CD4-positive, alpha-beta T cell treated with Interleukin-4 for 4 hours (primary cell): ENCODE measurements at regions not wholly inside any gene's neighbourhood (a gene's known extent, or its start where the extent isn't known, plus 50 kb on each side); places are given as distances from the start of the nearest gene placed in this dataset.

Experiments used
- DNase-seq: peaks from one replicate; pipeline ENCODE4 v3.0.0-alpha.2; 2020

DNA sequence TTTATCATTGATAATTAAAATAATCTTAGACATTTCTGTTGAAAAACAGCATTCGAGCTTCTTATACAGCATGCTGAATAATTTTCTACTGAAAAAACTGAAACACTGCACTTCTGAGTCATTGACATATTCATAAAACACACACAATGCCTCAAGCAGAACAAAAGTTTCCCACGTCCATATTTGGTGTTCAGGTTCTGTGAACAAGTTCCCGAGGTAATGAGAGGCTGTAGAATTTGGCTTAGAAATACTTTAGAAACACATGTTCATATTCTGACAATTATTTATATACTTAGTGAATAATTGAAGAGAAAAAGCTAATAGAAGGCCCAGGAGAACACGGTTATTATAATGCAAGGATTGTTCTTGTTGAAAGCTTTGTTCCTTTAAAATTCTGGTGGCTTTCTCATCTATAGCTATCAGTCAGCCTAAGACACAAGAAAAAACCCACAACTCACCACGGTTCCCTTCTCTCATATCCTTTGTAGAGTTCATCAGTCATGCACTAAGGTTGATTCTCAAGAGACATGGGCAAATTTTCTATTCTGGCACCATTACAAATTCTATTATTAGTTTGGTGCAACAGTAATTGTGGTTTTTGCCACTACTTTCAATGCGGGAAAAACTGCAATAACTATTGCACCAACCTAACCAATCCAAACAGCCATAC, 194.4 kb downstream of the TMX3 start:
- DNase-seq, result no peak

DNA sequence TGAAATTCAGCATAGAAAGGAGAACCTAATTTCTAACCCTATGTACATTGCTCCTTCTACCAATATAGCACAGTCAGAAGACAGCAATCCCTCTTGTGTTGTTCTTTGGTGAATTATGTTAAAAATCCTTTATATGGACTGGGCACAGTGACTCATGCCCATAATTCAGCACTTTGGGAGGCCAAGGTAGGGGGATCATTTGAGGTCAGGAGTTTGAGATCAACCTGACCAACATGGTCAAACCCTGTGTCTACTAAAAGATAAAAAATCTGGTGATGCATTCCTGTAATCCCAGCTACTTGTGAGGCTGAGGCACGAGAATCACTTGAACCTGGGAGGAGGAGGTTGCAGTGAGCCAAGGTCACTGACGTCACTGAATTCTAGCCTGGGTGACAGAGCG, 195.6 kb downstream of the TMX3 start:
- no peak for DNase-seq

DNA sequence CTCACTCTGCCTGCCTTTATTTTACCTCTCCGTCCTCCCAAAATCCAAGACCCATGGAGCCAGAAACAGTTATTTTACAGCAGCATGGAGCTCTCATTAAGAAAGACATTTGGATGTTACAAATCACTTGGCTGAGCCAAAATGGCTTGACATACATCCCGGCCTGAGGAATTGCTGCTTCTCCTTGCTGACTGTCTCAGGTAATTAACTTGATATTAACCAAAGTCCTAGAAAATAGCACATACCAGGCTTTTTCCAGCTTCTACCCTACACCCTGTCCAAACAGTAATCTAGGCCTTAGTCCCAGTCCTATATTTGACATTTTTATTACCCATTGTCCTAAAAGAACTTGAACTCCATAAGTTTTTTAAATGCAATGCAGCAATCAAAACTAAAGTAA, 205.0 kb downstream of the TMX3 start:
- no peak for DNase-seq

DNA sequence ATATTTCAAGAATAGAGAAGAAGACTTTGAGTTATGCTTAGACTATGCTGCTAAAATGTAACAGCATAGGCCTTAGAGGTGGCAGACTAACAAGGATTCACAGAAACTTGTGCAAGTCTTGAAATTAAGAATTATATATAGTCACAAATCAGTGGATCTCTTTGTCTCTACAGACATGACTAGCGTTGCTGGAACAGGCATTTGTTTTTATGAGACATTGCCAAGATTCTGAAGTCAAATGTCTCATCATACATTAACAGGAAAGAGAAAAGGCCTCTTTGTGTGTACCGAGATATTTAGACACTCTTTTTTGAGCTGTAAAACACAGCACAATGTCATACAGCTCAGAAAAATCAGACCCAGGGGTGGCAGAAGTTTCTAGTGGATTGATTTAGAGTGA, 207.1 kb downstream of the TMX3 start:
- DNase-seq, result no peak

DNA sequence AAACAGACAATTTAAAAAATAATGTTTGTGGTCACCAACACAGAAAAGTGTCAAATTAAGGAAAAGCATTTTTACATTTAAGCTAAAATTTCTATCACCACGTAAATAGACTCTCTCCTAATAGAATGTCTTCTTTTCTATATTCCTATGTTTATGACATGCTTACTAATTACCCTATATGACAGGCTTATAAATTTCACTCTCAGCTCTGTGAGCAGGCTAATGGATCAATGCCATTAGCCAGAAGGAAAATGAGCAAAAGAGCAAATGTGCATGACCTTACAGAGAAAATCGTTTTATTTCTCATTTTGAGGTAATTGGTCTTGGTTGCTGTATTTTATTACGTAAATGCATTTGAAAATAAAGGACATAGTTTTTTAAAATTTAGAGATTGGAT, 209.7 kb downstream of the TMX3 start:
- no peak for DNase-seq

DNA sequence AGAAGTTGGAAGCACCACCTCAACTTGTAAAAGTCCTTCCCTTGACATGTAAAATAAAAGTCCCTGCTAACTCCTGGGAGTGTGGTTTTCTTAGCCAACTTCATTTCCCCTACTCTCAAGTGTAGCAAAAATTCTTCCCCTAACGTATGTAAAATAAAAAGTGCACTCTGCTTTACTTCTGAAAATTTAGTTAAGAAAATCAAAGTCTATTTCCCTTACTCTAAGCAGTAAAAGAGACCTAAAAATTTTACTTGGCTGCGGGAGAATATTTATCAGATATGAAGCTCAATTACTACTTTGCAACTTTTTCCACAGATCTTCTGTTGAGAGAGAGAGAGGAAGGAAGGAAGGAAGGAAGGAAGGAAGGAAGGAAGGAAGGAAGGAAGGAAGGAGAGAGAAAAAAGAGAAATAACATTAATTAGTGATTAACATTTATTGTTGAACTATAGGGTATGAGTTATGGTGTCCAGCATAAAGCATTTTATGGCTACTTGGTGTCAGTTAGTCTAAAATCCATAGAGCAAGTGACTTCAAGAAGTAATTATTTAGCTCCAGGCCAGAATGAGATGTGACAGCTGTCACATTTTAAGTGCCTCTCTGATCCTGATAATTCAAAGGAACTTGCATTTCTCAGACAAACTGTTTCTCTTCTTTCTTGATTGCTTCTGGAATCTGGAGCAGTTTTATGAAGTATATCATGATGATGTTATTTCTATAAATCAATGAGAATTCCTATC, 210.3 kb downstream of the TMX3 start:
- DNase-seq, result no peak

DNA sequence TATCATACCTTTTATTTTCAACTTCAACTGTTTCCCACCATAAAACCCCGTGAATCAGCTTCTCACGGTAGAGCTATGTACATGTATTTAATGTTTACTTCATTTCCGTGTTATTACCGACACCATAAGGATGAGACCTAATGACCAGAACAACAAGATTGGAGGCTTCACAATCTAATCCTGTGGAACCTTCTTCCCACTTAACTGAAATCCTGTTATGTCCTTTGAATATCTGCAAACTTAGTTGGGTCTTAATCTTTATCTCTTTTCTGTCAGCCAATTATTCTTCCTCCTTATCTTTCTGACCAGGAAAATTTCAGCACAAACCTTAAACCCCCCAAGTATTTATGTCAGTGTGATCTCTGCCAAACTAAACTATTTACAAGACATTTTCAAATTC, 214.4 kb downstream of the TMX3 start:
- DNase-seq, result no peak

DNA sequence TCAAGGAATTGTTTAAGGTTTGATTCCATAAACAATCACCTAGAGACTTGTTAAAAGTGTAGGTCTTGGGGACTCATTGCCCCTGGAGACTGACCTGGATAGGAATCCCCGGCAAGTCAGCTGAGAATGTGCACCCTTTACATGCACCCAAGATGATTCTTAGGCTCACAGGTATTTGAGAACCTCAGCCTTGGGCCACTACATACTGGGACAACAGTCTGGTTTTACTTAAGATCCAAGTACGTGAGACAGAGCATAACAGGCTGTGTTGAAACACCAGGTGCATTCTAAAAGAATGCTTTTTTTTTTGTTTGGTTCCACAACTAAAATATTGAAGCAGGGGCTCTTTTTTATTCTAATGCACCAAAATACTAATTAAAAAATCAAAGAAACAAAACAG, 215.8 kb downstream of the TMX3 start:
- DNase-seq, result no peak

DNA sequence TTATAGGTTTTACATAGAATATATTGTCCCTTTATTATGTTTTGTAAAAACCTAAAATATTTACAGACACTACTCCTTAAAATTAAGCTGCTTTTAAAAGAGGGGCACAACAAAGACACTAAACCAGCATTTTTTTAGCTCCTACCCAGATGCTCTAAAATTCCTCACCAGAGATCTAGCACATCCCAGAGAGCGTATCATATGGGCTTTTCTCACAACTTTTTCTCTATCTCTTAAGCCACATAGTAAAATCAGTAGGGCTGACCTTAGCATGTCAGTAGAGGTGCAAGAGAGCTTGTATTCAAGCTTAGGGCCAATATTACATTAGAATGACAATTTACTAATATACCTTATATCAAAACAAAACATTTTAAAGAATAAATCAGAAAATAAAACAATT, 216.3 kb downstream of the TMX3 start:
- DNase-seq, result no peak

DNA sequence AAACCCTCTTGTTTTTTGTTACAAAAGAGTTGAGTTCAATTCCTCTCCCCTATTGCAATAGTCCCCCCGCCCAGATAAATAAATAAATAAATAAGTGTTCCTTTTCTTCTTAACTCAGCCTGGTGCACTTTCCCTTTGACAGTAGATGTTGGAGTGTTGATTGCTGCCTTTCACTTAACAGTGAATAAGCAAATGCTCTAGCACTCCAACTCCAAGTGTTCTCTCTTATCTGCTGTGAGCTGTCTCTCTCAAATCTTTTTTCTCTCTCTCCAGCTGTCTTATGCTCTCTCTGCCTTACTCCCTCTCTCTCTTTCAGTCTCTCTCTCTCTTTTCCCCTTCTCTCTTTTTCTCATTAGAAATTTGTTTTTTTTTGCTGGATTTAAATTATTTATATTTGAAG, 216.7 kb downstream of the TMX3 start:
- no peak for DNase-seq

DNA sequence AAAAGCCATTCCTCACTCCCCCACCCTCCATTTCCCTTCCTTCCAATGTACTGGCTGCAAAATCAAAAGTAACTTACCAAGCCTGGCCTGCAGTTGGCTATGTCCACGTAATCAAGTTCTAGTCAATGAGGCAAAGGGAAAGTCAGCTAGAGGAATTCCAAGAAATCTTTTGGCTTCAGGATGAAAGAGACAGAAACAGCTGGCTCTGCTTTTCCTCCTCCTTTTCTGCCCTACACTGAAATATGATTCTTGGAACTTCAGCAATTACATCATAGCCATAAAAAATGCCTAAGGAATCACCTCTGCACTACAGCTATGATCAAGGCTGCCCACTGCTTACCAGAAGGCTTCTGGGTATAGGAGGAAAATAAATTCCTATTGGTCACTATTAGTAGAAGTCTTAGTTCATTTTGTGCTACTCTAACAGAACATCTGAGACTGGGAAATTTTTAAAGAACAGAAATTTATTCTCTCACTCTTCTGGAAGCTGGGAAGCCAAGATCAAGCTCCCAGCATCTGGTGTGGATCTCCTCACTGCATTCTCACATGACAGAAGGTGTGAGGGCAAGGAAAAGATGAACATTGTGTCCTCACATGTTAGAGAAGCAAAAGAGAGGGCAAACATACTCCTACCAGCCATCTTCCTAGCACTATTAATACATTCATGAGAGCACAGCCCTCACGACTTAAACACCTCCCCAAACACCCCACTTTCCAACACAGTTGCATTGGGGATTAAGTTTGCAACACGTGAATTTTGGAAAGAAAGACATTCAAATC, 219.9 kb downstream of the TMX3 start:
- no peak for DNase-seq

DNA sequence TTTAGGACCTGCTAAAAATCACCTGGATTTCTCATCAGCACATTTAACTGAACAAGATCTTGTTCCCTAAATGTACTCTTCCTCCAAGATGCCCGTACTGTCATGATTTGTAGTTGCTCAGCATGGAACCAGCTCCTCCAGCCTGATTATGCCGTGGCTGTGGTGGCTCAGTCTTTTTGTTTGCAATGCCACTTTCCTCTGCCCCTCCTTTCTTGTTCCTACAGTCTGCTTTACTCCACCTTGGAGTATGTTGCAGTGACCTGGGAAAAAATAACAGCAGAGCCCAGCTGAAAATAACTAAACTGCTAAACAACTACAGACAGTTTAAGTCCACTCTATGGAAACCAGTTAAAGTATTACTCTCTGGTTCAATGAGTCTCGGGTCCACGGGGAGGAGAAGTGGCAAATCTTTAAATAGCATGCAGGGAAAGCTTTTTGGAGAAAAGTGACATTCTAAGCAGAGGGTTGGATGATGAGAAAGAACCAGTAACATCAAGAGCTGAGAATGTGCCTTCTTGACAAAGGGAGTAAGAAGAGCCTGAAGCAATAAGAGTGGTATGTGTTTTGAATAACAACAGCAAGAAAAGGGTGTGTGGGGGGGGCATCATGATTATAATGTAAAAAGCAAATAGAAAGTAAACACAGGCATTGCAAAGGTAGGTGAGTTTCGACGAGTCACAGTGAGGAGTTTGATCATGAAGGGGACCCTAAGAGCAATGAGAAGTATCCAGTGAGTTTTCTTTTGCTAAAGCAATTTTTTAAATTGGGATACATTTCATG, 225.7 kb downstream of the TMX3 start:
- DNase-seq, result no peak

DNA sequence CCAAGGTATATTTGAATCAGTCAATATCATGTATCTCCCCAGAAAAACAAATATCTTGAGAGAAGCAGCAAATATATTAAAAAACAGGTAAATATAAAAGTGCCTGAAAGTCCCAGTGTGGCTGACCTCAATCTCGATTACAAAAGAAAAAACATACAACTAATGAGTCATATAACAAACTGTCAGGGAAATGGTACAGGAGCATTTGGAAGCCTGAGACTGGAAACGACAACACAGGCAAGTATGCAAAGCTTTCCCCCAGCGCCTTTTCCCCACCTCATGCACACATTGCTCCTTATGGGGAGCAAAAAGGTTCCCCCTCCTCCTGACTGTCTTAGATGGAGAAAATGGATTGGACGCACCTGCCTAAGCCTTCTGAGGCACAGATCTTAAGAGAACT, 230.7 kb downstream of the TMX3 start:
- no peak for DNase-seq

DNA sequence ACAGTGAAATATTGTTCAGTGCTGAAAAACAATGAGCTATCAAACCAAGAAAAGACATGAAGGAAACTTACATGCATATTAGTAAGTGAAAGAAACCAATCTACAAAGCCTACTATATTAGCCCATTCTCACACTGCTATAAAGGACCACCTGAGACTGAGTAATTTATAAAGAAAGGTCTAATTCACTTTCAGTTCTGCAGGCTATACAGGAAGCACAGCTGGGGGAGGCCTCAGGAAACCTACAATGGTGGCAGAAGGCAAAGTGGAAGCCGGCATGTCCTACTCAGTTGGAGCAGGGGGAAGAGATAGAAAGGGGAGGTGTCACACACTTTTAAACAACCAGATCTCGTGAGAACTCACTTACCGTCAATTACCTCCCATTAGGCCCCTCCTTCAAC, 232.1 kb downstream of the TMX3 start:
- no peak for DNase-seq

DNA sequence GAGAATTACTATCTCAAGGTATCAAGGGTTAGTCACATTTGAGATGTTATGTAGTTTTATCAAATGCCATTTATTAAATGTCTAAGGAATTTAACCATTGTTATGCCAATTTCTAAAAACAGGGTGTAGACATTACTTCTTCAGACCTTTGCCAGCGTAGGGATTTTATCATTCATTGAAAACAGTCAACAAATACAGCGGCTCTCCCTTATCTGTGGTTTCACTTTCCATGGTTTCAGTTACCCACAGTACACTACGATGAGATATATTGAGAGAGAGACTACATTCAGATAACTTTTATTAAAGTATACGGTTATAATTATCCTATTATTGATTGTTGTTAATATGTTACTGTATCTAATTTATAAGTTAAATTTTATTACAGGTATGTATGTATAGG, 234.7 kb downstream of the TMX3 start:
- no peak for DNase-seq

DNA sequence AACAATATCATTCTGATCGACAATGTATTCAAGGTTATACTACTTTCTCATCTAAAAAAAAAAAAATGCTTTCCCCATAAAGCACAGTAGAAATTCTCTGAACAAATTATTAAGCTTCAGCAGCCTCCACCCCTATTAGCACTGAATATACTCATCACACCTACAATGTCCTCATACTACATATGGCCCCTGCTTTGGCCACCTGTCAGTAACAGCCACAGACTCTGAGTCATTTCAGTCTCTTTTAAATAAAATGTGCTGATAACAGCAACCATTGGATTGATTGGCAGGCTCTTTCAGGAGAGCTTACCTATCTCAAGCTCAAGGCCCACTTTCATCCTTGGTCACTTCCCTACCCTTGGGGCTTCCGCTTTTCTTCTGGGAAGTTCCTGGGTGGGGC, 236.7 kb downstream of the TMX3 start:
- DNase-seq, result no peak

DNA sequence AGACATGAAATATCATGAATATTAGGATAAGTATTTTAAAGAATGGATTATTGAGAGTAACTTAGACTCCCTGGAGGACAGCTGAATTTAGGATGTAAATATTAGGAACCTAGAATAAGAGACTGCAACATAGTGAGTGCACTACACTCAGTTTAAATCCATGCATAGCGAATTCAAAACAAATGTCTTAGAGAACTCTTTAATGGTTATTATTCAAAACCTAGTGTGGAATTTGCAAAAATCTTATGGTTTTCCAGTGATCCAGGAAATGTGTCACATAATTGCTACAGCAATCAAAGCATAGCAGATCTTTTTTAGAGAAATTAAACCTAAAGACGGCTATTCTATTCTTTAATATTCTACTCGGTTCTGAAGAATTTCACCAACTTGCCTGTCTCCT, 239.0 kb downstream of the TMX3 start:
- DNase-seq, result no peak

DNA sequence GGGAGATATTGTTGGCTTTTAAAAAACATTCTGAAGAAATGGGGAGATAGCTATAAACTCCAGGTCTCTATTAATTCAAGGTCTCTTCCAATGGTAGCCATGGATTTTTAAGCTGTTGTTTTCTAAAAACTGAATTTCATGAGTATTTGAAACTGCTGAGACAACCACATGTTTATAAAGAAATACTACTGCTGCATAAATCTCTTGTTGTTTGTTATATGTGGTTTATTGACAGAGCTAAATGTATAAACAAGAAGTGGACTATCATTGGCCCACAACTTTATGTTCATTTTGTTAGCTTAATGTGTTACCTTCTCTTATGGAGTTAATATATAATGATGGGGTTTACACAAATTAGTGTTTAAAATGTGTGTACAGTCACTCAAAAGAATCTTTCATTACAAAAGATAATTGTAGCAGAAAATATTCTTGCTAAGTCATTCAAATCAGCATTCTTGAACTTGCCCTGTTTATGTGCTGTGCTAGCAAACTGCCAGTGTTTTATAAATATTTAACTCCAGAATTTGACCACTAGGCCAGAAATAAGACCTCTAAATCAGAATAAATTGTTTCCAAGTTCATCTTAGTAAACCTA, 242.1 kb downstream of the TMX3 start:
- DNase-seq, result no peak

DNA sequence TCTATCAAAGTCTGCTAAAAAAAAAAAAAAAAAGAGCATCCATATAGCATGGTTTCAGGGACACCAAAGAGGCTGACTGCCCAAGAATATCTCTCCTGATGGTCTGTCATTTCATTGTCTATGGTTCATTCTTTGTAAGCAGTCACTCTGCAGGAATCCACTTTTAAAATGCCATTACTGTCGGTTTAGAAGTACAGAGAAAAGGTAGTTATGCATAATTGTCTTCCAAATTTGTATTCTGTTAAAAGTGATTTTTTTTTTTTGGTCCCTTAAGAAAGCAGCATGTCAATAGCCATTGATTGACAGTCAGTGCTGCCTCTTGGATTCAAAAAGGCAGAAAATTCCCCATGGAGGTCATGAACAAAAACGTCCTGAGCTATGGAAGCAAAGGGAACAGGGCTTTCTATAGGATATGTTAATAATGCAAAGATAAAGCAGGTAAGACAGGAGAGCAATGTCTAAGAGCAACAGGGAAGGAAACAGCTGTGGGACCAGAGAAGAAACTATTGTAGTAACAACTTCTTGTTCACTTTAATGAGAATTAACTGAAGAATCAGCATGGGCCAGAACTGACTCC, 245.8 kb downstream of the TMX3 start:
- no peak for DNase-seq

DNA sequence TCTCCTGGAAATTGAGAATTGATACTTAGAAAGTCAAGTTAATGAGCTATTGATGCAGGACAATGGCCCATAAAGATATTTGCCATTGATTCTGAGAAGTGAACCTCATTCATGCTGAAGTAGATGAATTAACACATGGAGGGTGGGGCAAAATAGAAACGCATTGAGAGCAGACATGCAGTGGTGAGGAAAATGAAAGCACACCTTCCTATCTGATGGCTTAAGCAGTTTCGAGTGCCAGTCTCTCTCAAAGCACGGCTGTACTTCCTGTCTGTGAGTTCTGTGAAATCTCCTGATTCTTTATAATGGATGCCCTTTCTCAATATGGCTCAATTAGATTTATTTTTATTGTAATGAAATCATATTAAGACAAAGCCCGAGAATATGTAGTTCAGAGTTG, 247.0 kb downstream of the TMX3 start:
- DNase-seq, result no peak

DNA sequence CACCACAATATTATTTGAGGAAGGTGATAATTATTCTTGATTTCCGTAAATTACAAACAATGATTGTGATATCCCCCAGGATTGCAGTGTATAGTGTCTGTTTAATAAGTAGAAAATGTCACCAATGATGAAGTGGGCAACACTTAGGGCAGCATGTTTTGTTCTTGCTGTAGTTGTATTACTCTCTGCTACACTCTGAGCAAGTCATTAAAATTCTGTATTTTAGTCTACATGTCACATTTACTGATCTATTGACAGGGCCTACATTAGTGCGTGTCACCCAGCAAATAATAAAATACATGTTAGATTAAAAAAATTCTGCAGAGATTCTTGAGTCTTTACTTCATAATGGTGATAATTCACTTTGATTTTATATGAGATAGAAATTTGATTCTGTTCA, 247.6 kb downstream of the TMX3 start:
- DNase-seq, result no peak

DNA sequence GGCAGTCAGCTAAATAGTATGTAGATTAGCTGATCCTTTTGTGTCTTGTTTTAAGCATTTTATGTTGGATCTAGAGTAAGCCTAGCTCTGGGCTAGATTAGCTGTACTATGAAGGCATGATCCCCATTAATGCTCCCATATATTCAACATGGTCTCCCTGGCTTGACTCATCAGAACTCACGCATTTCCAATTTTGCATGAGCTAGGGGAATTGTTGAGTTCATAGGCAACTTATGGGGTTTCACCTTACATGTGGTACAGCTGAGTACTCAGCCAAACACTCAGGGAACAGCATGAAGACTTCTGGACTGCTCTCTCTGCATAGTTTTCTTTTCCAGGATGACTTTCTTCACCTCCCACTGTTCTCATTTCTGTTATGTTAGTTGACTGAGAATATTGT, 248.2 kb downstream of the TMX3 start:
- no peak for DNase-seq

DNA sequence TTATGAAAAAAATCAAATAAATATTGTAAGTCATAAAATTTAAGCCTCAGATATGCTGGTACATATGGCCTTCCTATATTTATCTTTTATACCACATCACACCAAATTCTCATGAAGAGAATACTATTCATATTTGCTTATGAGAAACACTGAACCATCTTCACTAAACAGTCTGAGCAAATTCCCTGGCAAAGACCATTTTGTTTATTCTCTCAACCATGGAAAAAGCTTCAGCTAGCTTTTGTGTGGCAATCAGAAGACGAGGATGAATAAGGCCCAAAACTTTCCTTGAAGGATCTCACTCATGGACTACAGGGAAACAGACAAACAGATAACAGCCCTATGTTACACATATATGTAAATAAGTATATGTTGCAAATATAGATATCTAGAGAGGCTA, 252.1 kb downstream of the TMX3 start:
- no peak for DNase-seq
